ENCODE measurements at regions not wholly inside any gene's neighbourhood (a gene's known extent, or its start where the extent isn't known, plus 50 kb on each side); places are given as distances from the start of the nearest gene placed in this dataset.
"Not testable (repeated sequence)": the region's sequence is repeated elsewhere in the genome, so short reads cannot be mapped to it uniquely, and the experiment has no call there.

- ATAC-seq; H3K4me2 ChIP-seq (ENCODE audit: insufficient read depth, low read length); DNase-seq (ENCODE audit: extremely low read depth in 1 of 4, low spot score in 3 of 4); in situ Hi-C loops (cut with MboI); BruUV-seq (replicated peaks); H4K20me1 ChIP-seq (replicated peaks; ENCODE audit: control insufficient read depth, insufficient read depth, low read length); H3K9me3 ChIP-seq (replicated peaks; ENCODE audit: control insufficient read depth, insufficient read depth, low read depth, low read length); FAIRE-seq; H3K9me1 ChIP-seq (ENCODE audit: control insufficient read depth, insufficient read depth, low read length); H3K4me1 ChIP-seq (replicated peaks in 1 of 2; ENCODE audit: control insufficient read depth in 2 of 2, insufficient read depth in 2 of 2, low read length in 2 of 2); H3K4me3 ChIP-seq; intact Hi-C loops (cut with micrococcal nuclease); CTCF ChIA-PET (ENCODE audit: low intra/inter-chr PET ratio); H3K27ac ChIP-seq (ENCODE audit: extremely low read depth, low read depth, low read length); H3K36me3 ChIP-seq (ENCODE audit: control insufficient read depth, insufficient read depth, low read length); POLR2A ChIA-PET; H3K79me2 ChIP-seq (ENCODE audit: control insufficient read depth, insufficient read depth, low read length); H3K27me3 ChIP-seq (ENCODE audit: control insufficient read depth in 2 of 2, insufficient read depth in 2 of 2, low read length in 2 of 2); H2AFZ ChIP-seq (ENCODE audit: low read depth, low read length); H3K9ac ChIP-seq (ENCODE audit: insufficient read depth in 1 of 2, low read depth in 2 of 2, low read length in 2 of 2): not testable (repeated sequence)
- WGBS (ENCODE audit: insufficient coverage, low coverage, missing lambda C conversion rate) = 0% methylated on average over 1 of the region's 1 CpG
Measured at GRCh38 chr6:85276026-85276425, 173.9 kb upstream of the NT5E start.

- Histone ChIP-seq H3K4me2 (ENCODE audit: insufficient read depth, low read length) (no peak overlapping the region), H3K27me3 (ENCODE audit: control insufficient read depth in 2 of 2, insufficient read depth in 2 of 2, low read length in 2 of 2) (no peaks in the 10 kb centered on the region), H3K9me3 (replicated peaks; ENCODE audit: control insufficient read depth, insufficient read depth, low read depth, low read length) (no peaks in the 10 kb centered on the region), H3K27ac (ENCODE audit: extremely low read depth, low read depth, low read length) (no peak overlapping the region), H2AFZ (ENCODE audit: low read depth, low read length) (no peak overlapping the region), H3K9ac (ENCODE audit: insufficient read depth in 1 of 2, low read depth in 2 of 2, low read length in 2 of 2) (no peak overlapping the region), H4K20me1 (replicated peaks; ENCODE audit: control insufficient read depth, insufficient read depth, low read length) (no peaks in the 10 kb centered on the region), H3K9me1 (ENCODE audit: control insufficient read depth, insufficient read depth, low read length) (no peaks in the 10 kb centered on the region), H3K4me3 (no peak overlapping the region), H3K36me3 (ENCODE audit: control insufficient read depth, insufficient read depth, low read length) (no peaks in the 10 kb centered on the region), H3K79me2 (ENCODE audit: control insufficient read depth, insufficient read depth, low read length) (no peaks in the 10 kb centered on the region), H3K4me1 (replicated peaks in 1 of 2; ENCODE audit: control insufficient read depth in 2 of 2, insufficient read depth in 2 of 2, low read length in 2 of 2) (no peaks in the 10 kb centered on the region)
- TF ChIP-seq ZNF740 (CRISPR knock-in tag; IDR thresholded peaks at IDR 0.05) = no peak
- TF ChIP-seq ZNF740 (tag; IDR thresholded peaks at IDR 0.05) = no peak
- peak; percentile 42 for TF ChIP-seq ZNF146 (CRISPR knock-in tag; IDR thresholded peaks at IDR 0.05; ENCODE audit: unreplicated experiment)
- ChIA-PET POLR2A (no interaction called here), CTCF (ENCODE audit: low intra/inter-chr PET ratio) (no interaction called here)
- no peak for FAIRE-seq
- 3% methylated on average over 6 of the region's 6 CpGs for WGBS (ENCODE audit: insufficient coverage, low coverage, missing lambda C conversion rate)
- intact Hi-C loops (cut with micrococcal nuclease) = no loop called here
- no peak for ATAC-seq
- no TSS peak for BruUV-seq (replicated peaks)
- no peak for DNase-seq (ENCODE audit: extremely low read depth in 1 of 4, low spot score in 3 of 4)
- in situ Hi-C loops (cut with MboI) = no loop called here
Measured at GRCh38 chr6:85275338-85275985, 174.4 kb upstream of the NT5E start.

All from K562 (cell line).